ENCODE measurements at regions not wholly inside any gene's neighbourhood (a gene's known extent, or its start where the extent isn't known, plus 50 kb on each side); places are given as distances from the start of the nearest gene placed in this dataset.

DNA sequence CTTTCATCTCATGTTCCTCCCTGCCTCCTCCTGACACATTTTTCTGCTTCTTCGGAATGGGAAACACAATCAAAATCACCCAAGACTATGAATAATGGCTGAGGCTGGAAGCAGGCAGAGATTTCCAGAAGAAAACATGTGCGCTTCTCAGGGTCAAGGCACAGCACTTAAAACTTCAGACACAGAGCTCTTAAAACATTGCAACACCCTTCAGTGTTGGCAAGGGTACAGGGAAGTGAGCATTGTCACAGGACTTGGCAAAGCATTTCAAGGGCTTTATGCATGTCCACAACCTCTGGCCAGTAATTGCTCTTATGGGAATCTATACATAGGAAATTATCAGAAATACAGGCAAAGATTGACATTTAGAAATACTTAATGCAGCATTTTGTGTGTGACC, 477.6 kb upstream of the KLHL29 start:
- TF ChIP-seq, protein P1, sequence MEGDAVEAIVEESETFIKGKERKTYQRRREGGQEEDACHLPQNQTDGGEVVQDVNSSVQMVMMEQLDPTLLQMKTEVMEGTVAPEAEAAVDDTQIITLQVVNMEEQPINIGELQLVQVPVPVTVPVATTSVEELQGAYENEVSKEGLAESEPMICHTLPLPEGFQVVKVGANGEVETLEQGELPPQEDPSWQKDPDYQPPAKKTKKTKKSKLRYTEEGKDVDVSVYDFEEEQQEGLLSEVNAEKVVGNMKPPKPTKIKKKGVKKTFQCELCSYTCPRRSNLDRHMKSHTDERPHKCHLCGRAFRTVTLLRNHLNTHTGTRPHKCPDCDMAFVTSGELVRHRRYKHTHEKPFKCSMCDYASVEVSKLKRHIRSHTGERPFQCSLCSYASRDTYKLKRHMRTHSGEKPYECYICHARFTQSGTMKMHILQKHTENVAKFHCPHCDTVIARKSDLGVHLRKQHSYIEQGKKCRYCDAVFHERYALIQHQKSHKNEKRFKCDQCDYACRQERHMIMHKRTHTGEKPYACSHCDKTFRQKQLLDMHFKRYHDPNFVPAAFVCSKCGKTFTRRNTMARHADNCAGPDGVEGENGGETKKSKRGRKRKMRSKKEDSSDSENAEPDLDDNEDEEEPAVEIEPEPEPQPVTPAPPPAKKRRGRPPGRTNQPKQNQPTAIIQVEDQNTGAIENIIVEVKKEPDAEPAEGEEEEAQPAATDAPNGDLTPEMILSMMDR (IDR thresholded peaks at IDR 0.05) = no peak
- no peak for TF ChIP-seq POLR2AphosphoS5 (IDR thresholded peaks at IDR 0.05; ENCODE audit: insufficient read depth in 1 of 2, low read depth in 1 of 2)

All from vagina (tissue), 2 donors.